ENCODE measurements at regions not wholly inside any gene's neighbourhood (a gene's known extent, or its start where the extent isn't known, plus 50 kb on each side); places are given as distances from the start of the nearest gene placed in this dataset.

- in situ Hi-C loops (cut with HindIII; ENCODE audit: low pct_unique_long_range_greater_than_20kb, low sequenced_read_pairs), result no loop called here
- H3K36me3 ChIP-seq (ENCODE audit: control insufficient read depth, insufficient read depth, low read length), result no peaks in the 10 kb centered on the region
- TF ChIP-seq CTCF (IDR thresholded peaks at IDR 0.05) (no peak), SIN3A (IDR thresholded peaks at IDR 0.05; ENCODE audit: borderline replicate concordance, insufficient read depth, low read depth, low read length) (no peak), REST (IDR thresholded peaks at IDR 0.05; ENCODE audit: insufficient read depth in 1 of 2, low read depth in 2 of 2, low read length in 1 of 2) (no peak), TCF7L2 (IDR thresholded peaks at IDR 0.05; ENCODE audit: low read depth, low read length) (no peak), POLR2AphosphoS5 (IDR thresholded peaks at IDR 0.05; ENCODE audit: low read depth, low read length) (no peak)
- ATAC-seq (no peak), DNase-seq (ENCODE audit: low read depth, low spot score) (no peak)
- intact Hi-C loops (cut with micrococcal nuclease; ENCODE audit: unreplicated experiment), result no loop called here
- CTCF ChIA-PET, result interaction anchor here (0.7 kb wide), 1 partner anchor 460 kb away, joined by 6 read pairs; no protein-coding TSS in a partner anchor
- no peaks in the 10 kb centered on the region for H3K27me3 ChIP-seq (ENCODE audit: control insufficient read depth, insufficient read depth, low read length)
- BruUV-seq (replicated peaks), result no TSS peak
- no peak overlapping the region for H3K27ac ChIP-seq (ENCODE audit: low read length)
- no peak overlapping the region for H3K4me3 ChIP-seq (ENCODE audit: low read depth in 2 of 2, low read length in 2 of 2)
- H3K9me3 ChIP-seq (ENCODE audit: control insufficient read depth, insufficient read depth, low read depth, low read length), result peaks cover 6% of the 10 kb centered on the region; the same call in 1 of the 2 replicates
- H3K4me1 ChIP-seq (ENCODE audit: control insufficient read depth, insufficient read depth, low read length), result no peaks in the 10 kb centered on the region
- POLR2A ChIA-PET, result no interaction called here
Measured at GRCh38 chr3:25133588-25133987, 294.5 kb upstream of the RARB start.

- no TSS peak for BruUV-seq (replicated peaks)
- intact Hi-C loops (cut with micrococcal nuclease; ENCODE audit: unreplicated experiment) (no loop called here), in situ Hi-C loops (cut with HindIII; ENCODE audit: low pct_unique_long_range_greater_than_20kb, low sequenced_read_pairs) (no loop called here)
- TF ChIP-seq REST (IDR thresholded peaks at IDR 0.05; ENCODE audit: insufficient read depth in 1 of 2, low read depth in 2 of 2, low read length in 1 of 2) (no peak), CTCF (IDR thresholded peaks at IDR 0.05) (no peak), SIN3A (IDR thresholded peaks at IDR 0.05; ENCODE audit: borderline replicate concordance, insufficient read depth, low read depth, low read length) (no peak), POLR2AphosphoS5 (IDR thresholded peaks at IDR 0.05; ENCODE audit: low read depth, low read length) (no peak), TCF7L2 (IDR thresholded peaks at IDR 0.05; ENCODE audit: low read depth, low read length) (no peak)
- H3K4me1 ChIP-seq (ENCODE audit: control insufficient read depth, insufficient read depth, low read length), result no peaks in the 10 kb centered on the region
- H3K9me3 ChIP-seq (ENCODE audit: control insufficient read depth, insufficient read depth, low read depth, low read length), result no peaks in the 10 kb centered on the region
- no peaks in the 10 kb centered on the region for H3K27me3 ChIP-seq (ENCODE audit: control insufficient read depth, insufficient read depth, low read length)
- H3K36me3 ChIP-seq (ENCODE audit: control insufficient read depth, insufficient read depth, low read length), result no peaks in the 10 kb centered on the region
- H3K27ac ChIP-seq (ENCODE audit: low read length), result no peak overlapping the region
- POLR2A ChIA-PET, result no interaction called here
- H3K4me3 ChIP-seq (ENCODE audit: low read depth in 2 of 2, low read length in 2 of 2), result no peak overlapping the region
- CTCF ChIA-PET, result no interaction called here
- ATAC-seq (no peak), DNase-seq (ENCODE audit: low read depth, low spot score) (no peak)
Measured at GRCh38 chr3:25137606-25138005, 290.5 kb upstream of the RARB start.
